HEK293 (cell line): ENCODE measurements at regions not wholly inside any gene's neighbourhood (a gene's known extent, or its start where the extent isn't known, plus 50 kb on each side); places are given as distances from the start of the nearest gene placed in this dataset.
A peak's percentile ranks its signal among the peaks of the same experiment; 100 is the strongest.

ENCODE experiments used
- CTCF ChIA-PET: fragments of 350-600 bp; formaldehyde crosslinking; extraction: SDS; loops from one replicate; lab custom pipeline; 2021; ENCODE audit warnings: antibody characterized with exemption; lab: Yijun Ruan, JAX
- POLR2A ChIA-PET: fragments of 300-600 bp; formaldehyde crosslinking; extraction: SDS; loops from one replicate; lab custom pipeline; 2020; ENCODE audit warnings: antibody characterized with exemption, inconsistent platforms; lab: Yijun Ruan, JAX
- H3K27ac ChIP-seq: fragments of 200-500 bp; sonication (Bioruptor generic); 2 replicates; pipeline ENCODE4 v1.5.1; 2014; ENCODE audit warnings: low read depth, low read length, control low read depth, inconsistent platforms; ENCODE audit errors: extremely low read depth
- H3K36me3 ChIP-seq, 2 experiments: fragments of 200-500 bp in 1 of 2; sonication (Bioruptor generic) in 1 of 2; 1 replicate in 1 of 2; 2 replicates in 1 of 2; pipeline ENCODE4 v1.5.1; 2014 to 2017; ENCODE audit warnings: inconsistent platforms in 2 of 2, low read length in 2 of 2; ENCODE audit not compliant: control insufficient read depth in 2 of 2, insufficient read depth in 1 of 2
- H3K4me1 ChIP-seq: fragments of 200-500 bp; sonication (Bioruptor generic); 2 replicates; pipeline ENCODE4 v1.5.1; 2014; ENCODE audit warnings: mild to moderate bottlenecking, low read length, inconsistent platforms; ENCODE audit not compliant: control insufficient read depth, insufficient read depth
- H3K4me3 ChIP-seq: 2 replicates; pipeline ENCODE4 v1.5.1; 2011; ENCODE audit warnings: low read depth, mild to moderate bottlenecking, control low read depth, low read length, moderate library complexity
- H3K9me3 ChIP-seq: fragments of 200-500 bp; sonication (Bioruptor generic); 2 replicates; pipeline ENCODE4 v1.5.1; 2014; ENCODE audit warnings: low read depth, low read length, inconsistent platforms; ENCODE audit not compliant: control insufficient read depth, insufficient read depth
- FEZF1 ChIP-seq: fragments of 450-650 bp; formaldehyde crosslinking; IDR thresholded peaks from 2 replicates; pipeline ENCODE4 v1.5.1; 2016; ENCODE audit warnings: missing biosample characterization, missing genetic modification characterization
- GLI2 ChIP-seq: fragments of 450-650 bp; formaldehyde crosslinking; IDR thresholded peaks from 2 replicates; pipeline ENCODE4; 2017; ENCODE audit warnings: missing biosample characterization, missing genetic modification characterization, low read depth, borderline replicate concordance
- HOXC10 ChIP-seq: sonication (generic); formaldehyde crosslinking; IDR thresholded peaks from 2 replicates; pipeline ENCODE4 v1.8.1; 2023; ENCODE audit warnings: mild to moderate bottlenecking, missing genetic modification reagents
- KLF1 ChIP-seq: fragments of 450-650 bp; formaldehyde crosslinking; IDR thresholded peaks from 2 replicates; pipeline ENCODE4 v1.5.1; 2016; ENCODE audit warnings: missing biosample characterization, missing genetic modification characterization
- REPIN1 ChIP-seq: fragments of 450-650 bp; formaldehyde crosslinking; IDR thresholded peaks from 2 replicates; pipeline ENCODE4 v1.5.1; 2017; ENCODE audit warnings: missing biosample characterization, missing genetic modification characterization, low read depth
- TCF7L2 ChIP-seq: IDR thresholded peaks from 2 replicates; pipeline ENCODE4 v1.6.1; 2011; ENCODE audit warnings: low read depth, mild to moderate bottlenecking, inconsistent platforms, low read length, moderate library complexity, borderline replicate concordance
- ZEB2 ChIP-seq: fragments of 450-650 bp; formaldehyde crosslinking; IDR thresholded peaks from 2 replicates; pipeline ENCODE4 v1.5.1; 2016; ENCODE audit warnings: missing biosample characterization, missing genetic modification characterization
- ZFP37 ChIP-seq: fragments of 450-650 bp; formaldehyde crosslinking; IDR thresholded peaks from 2 replicates; pipeline ENCODE4 v1.5.1; 2016; ENCODE audit warnings: missing biosample characterization, missing genetic modification characterization
- ZNF155 ChIP-seq: fragments of 450-650 bp; formaldehyde crosslinking; IDR thresholded peaks from 2 replicates; pipeline ENCODE4 v1.5.1; 2016; ENCODE audit warnings: missing biosample characterization, missing genetic modification characterization
- ZNF239 ChIP-seq: fragments of 450-650 bp; formaldehyde crosslinking; IDR thresholded peaks from 2 replicates; pipeline ENCODE4 v1.5.1; 2016; ENCODE audit warnings: missing biosample characterization, missing genetic modification characterization
- ZNF335 ChIP-seq: fragments of 450-650 bp; formaldehyde crosslinking; conservative IDR thresholded peaks from 2 replicates; pipeline ENCODE4 v1.5.1; 2016; ENCODE audit warnings: missing biosample characterization, missing genetic modification characterization
- ZNF37A ChIP-seq: fragments of 450-650 bp; IDR thresholded peaks from 2 replicates; pipeline ENCODE4 v1.5.1; 2018; ENCODE audit warnings: missing biosample characterization, missing genetic modification characterization
- ZNF48 ChIP-seq: fragments of 450-650 bp; formaldehyde crosslinking; IDR thresholded peaks from 2 replicates; pipeline ENCODE4 v1.5.1; 2016; ENCODE audit warnings: missing biosample characterization, missing genetic modification characterization
- ZNF548 ChIP-seq: fragments of 450-650 bp; formaldehyde crosslinking; IDR thresholded peaks from 2 replicates; pipeline ENCODE4 v1.5.1; 2016; ENCODE audit warnings: missing biosample characterization, missing genetic modification characterization
- ZNF549 ChIP-seq: fragments of 450-650 bp; IDR thresholded peaks from 2 replicates; pipeline ENCODE4 v1.5.1; 2018; ENCODE audit warnings: missing biosample characterization, missing genetic modification characterization, mild to moderate bottlenecking, inconsistent platforms, moderate library complexity
- ZNF558 ChIP-seq: fragments of 450-650 bp; formaldehyde crosslinking; IDR thresholded peaks from 2 replicates; pipeline ENCODE4 v1.5.1; 2016; ENCODE audit warnings: missing biosample characterization, missing genetic modification characterization
- ZNF76 ChIP-seq: fragments of 450-650 bp; formaldehyde crosslinking; IDR thresholded peaks from 2 replicates; pipeline ENCODE4; 2016; ENCODE audit warnings: low read depth, missing biosample characterization, missing genetic modification characterization, borderline replicate concordance
- ZSCAN16 ChIP-seq: fragments of 450-650 bp; formaldehyde crosslinking; IDR thresholded peaks from 2 replicates; pipeline ENCODE4 v1.5.1; 2016; ENCODE audit warnings: missing biosample characterization, missing genetic modification characterization
- TF ChIP-seq, protein P1 (sequence below): fragments of 450-650 bp; formaldehyde crosslinking; IDR thresholded peaks from 2 replicates; pipeline ENCODE4 v1.5.1; 2016; ENCODE audit warnings: missing biosample characterization, missing genetic modification characterization
- TF ChIP-seq, protein P2 (sequence below): fragments of 450-650 bp; formaldehyde crosslinking; IDR thresholded peaks from 2 replicates; pipeline ENCODE4 v1.5.0; 2017; ENCODE audit warnings: missing biosample characterization, missing genetic modification characterization, borderline replicate concordance
- TF ChIP-seq, protein P3 (sequence below): fragments of 450-650 bp; formaldehyde crosslinking; IDR thresholded peaks from 2 replicates; pipeline ENCODE4; 2016; ENCODE audit warnings: missing biosample characterization, missing genetic modification characterization
- TF ChIP-seq, protein P4 (sequence below): fragments of 450-650 bp; formaldehyde crosslinking; IDR thresholded peaks from 2 replicates; pipeline ENCODE4 v1.5.1; 2016; ENCODE audit warnings: missing biosample characterization, missing genetic modification characterization
- TF ChIP-seq, protein P5 (sequence below): fragments of 450-650 bp; IDR thresholded peaks from 2 replicates; pipeline ENCODE4 v1.5.1; 2018; ENCODE audit warnings: missing biosample characterization, mild to moderate bottlenecking, missing genetic modification characterization

DNA sequence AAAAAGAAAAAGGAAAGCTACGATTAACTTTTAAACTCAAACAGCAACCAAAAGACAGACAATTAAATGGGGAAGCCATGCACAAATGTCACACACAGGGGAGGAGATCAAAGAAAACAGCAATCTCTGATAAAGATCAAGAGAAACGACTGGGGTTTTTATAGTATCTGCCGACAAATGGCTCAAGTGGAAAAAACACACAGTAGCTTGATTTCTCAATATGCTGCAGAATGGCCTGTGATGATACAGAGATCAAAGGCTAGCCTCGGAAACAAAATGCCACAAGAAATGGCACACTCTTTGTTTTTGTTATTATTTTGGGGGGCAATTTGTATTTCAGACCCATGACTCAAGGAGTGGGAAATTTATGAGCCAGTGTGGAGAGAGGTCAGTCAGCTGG is 126.1 kb downstream of the TEX36 start:
- no peaks in the 10 kb centered on the region for H3K36me3 ChIP-seq
- no peak overlapping the region for H3K27ac ChIP-seq
- CTCF ChIA-PET, result interaction anchor here (0.6 to 1.2 kb wide), 3 partner anchors 109 to 1490 kb away, joined by 3 to 5 read pairs (median 3); no protein-coding TSS in a partner anchor
- TF ChIP-seq ZNF48 (tag by site-specific recombination), result no peak
- TF ChIP-seq TCF7L2, result peak; percentile 80; the same call in 1 of the 2 replicates
- TF ChIP-seq REPIN1 (tag by site-specific recombination), result no peak
- TF ChIP-seq ZFP37 (tag by site-specific recombination), result no peak
- no peak for TF ChIP-seq ZEB2 (tag by site-specific recombination)
- TF ChIP-seq ZNF558, result no peak
- no peak for TF ChIP-seq ZNF76 (tag by site-specific recombination)
- TF ChIP-seq, protein P1, sequence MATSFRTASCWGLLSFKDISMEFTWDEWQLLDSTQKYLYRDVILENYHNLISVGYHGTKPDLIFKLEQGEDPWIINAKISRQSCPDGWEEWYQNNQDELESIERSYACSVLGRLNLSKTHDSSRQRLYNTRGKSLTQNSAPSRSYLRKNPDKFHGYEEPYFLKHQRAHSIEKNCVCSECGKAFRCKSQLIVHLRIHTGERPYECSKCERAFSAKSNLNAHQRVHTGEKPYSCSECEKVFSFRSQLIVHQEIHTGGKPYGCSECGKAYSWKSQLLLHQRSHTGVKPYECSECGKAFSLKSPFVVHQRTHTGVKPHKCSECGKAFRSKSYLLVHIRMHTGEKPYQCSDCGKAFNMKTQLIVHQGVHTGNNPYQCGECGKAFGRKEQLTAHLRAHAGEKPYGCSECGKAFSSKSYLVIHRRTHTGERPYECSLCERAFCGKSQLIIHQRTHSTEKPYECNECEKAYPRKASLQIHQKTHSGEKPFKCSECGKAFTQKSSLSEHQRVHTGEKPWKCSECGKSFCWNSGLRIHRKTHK (tag by site-specific recombination), result no peak
- TF ChIP-seq ZNF37A (tag by site-specific recombination), result no peak
- TF ChIP-seq FEZF1 (tag by site-specific recombination), result peak; percentile 51; the same call in 1 of the 2 replicates
- TF ChIP-seq, protein P2, sequence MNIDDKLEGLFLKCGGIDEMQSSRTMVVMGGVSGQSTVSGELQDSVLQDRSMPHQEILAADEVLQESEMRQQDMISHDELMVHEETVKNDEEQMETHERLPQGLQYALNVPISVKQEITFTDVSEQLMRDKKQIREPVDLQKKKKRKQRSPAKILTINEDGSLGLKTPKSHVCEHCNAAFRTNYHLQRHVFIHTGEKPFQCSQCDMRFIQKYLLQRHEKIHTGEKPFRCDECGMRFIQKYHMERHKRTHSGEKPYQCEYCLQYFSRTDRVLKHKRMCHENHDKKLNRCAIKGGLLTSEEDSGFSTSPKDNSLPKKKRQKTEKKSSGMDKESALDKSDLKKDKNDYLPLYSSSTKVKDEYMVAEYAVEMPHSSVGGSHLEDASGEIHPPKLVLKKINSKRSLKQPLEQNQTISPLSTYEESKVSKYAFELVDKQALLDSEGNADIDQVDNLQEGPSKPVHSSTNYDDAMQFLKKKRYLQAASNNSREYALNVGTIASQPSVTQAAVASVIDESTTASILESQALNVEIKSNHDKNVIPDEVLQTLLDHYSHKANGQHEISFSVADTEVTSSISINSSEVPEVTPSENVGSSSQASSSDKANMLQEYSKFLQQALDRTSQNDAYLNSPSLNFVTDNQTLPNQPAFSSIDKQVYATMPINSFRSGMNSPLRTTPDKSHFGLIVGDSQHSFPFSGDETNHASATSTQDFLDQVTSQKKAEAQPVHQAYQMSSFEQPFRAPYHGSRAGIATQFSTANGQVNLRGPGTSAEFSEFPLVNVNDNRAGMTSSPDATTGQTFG (tag by site-specific recombination), result no peak
- no peak for TF ChIP-seq KLF1
- no peak for TF ChIP-seq ZNF549
- TF ChIP-seq, protein P3, sequence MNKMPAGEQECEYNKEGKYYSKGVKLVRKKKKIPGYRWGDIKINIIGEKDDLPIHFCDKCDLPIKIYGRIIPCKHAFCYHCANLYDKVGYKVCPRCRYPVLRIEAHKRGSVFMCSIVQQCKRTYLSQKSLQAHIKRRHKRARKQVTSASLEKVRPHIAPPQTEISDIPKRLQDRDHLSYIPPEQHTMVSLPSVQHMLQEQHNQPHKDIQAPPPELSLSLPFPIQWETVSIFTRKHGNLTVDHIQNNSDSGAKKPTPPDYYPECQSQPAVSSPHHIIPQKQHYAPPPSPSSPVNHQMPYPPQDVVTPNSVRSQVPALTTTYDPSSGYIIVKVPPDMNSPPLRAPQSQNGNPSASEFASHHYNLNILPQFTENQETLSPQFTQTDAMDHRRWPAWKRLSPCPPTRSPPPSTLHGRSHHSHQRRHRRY (tag by site-specific recombination), result no peak
- TF ChIP-seq ZSCAN16, result no peak
- no peak for TF ChIP-seq ZNF548
- no peak for TF ChIP-seq HOXC10
- peaks cover 3% of the 10 kb centered on the region; the same call in 1 of the 2 replicates for H3K4me1 ChIP-seq
- H3K4me3 ChIP-seq, result no peak overlapping the region
- H3K9me3 ChIP-seq, result no peaks in the 10 kb centered on the region
- POLR2A ChIA-PET, result no interaction called here

DNA sequence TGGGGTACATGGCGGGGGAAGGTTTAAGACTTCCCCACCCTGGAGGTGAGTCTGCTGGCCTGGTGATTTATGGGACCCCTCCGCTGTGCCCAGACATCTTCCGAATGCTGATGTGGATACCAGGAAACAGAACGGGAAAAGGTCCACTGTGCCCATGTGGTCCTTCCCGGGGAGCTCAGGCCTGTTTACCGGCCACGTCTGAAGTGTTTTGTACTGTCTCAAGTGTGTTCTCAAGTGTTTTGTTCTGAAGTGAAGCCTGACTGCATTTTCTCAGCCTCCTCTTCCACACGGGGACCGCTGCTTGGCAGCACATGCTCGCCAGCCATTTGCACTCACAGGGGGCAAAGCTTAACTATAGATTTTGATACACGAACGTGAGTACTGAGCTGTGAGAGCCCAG is 127.2 kb downstream of the TEX36 start:
- Histone ChIP-seq H3K9me3 (no peaks in the 10 kb centered on the region), H3K36me3 (no peaks in the 10 kb centered on the region), H3K4me1 (peaks cover 3% of the 10 kb centered on the region; the same call in 1 of the 2 replicates), H3K27ac (no peak overlapping the region), H3K4me3 (no peak overlapping the region)
- TF ChIP-seq ZNF239 (no peak), ZNF155 (tag by site-specific recombination) (no peak), GLI2 (tag by site-specific recombination) (no peak), ZFP37 (tag by site-specific recombination) (no peak), ZNF335 (tag by site-specific recombination) (no peak)
- TF ChIP-seq, protein P4, sequence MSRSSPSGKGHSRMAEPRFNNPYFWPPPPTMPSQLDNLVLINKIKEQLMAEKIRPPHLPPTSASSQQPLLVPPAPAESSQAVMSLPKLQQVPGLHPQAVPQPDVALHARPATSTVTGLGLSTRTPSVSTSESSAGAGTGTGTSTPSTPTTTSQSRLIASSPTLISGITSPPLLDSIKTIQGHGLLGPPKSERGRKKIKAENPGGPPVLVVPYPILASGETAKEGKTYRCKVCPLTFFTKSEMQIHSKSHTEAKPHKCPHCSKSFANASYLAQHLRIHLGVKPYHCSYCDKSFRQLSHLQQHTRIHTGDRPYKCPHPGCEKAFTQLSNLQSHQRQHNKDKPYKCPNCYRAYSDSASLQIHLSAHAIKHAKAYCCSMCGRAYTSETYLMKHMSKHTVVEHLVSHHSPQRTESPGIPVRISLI (tag by site-specific recombination), result no peak
- TF ChIP-seq, protein P5, sequence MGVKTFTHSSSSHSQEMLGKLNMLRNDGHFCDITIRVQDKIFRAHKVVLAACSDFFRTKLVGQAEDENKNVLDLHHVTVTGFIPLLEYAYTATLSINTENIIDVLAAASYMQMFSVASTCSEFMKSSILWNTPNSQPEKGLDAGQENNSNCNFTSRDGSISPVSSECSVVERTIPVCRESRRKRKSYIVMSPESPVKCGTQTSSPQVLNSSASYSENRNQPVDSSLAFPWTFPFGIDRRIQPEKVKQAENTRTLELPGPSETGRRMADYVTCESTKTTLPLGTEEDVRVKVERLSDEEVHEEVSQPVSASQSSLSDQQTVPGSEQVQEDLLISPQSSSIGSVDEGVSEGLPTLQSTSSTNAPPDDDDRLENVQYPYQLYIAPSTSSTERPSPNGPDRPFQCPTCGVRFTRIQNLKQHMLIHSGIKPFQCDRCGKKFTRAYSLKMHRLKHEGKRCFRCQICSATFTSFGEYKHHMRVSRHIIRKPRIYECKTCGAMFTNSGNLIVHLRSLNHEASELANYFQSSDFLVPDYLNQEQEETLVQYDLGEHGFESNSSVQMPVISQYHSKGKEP (tag by site-specific recombination), result no peak
- POLR2A ChIA-PET, result no interaction called here
- CTCF ChIA-PET, result interaction anchor here (1.2 kb wide), 1 partner anchor 108 kb away, joined by 3 read pairs; no protein-coding TSS in a partner anchor
